ENCODE measurements at regions not wholly inside any gene's neighbourhood (a gene's known extent, or its start where the extent isn't known, plus 50 kb on each side); places are given as distances from the start of the nearest gene placed in this dataset.

DNA sequence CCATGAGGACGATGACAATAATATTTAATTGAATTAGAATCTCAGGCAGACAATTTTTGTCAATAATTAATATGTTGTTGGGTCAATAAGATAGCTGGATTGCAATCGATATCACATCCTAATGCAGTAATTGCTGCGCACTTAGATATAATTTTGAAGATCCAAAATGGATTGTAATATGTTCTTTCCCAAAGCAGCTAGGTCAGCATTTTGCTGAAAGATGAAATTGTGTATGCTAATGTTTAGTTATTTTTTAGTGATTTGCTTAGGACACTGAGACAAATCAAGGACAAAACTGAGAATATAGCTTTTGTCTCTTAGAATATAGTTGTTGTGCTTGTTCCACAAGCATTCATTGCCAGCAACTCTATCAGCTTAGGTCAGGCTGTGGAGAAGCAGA is 389.9 kb downstream of the MTRR start:
- TF ChIP-seq POLR2AphosphoS5 (IDR thresholded peaks at IDR 0.05; ENCODE audit: low read depth, low read length) = no peak
- no peak for TF ChIP-seq CTCF (IDR thresholded peaks at IDR 0.05; ENCODE audit: control extremely low read depth in 1 of 3, insufficient read depth in 1 of 3, low read depth in 1 of 3, low read length in 3 of 3)
- TF ChIP-seq POLR2A (IDR thresholded peaks at IDR 0.05; ENCODE audit: control extremely low read depth in 1 of 2, low read depth in 2 of 2, low read length in 2 of 2) = no peak
- TF ChIP-seq, protein P1, sequence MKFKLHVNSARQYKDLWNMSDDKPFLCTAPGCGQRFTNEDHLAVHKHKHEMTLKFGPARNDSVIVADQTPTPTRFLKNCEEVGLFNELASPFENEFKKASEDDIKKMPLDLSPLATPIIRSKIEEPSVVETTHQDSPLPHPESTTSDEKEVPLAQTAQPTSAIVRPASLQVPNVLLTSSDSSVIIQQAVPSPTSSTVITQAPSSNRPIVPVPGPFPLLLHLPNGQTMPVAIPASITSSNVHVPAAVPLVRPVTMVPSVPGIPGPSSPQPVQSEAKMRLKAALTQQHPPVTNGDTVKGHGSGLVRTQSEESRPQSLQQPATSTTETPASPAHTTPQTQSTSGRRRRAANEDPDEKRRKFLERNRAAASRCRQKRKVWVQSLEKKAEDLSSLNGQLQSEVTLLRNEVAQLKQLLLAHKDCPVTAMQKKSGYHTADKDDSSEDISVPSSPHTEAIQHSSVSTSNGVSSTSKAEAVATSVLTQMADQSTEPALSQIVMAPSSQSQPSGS (IDR thresholded peaks at IDR 0.05; ENCODE audit: low read length) = no peak
- no peak for TF ChIP-seq SP1 (IDR thresholded peaks at IDR 0.05; ENCODE audit: low read depth, low read length)
- no peak for TF ChIP-seq KDM1A (IDR thresholded peaks at IDR 0.05; ENCODE audit: borderline replicate concordance, low read length)
- no peak for TF ChIP-seq SAP30 (IDR thresholded peaks at IDR 0.05; ENCODE audit: insufficient read depth, insufficient replicate concordance, low read length)
- no peak for TF ChIP-seq TBP (IDR thresholded peaks at IDR 0.05; ENCODE audit: low read depth, low read length)
- TF ChIP-seq SRF (IDR thresholded peaks at IDR 0.05; ENCODE audit: low read depth, low read length) = no peak
- no peak for TF ChIP-seq MAX (IDR thresholded peaks at IDR 0.05)

Measured in H1 (cell line).